Right renal cortex interstitium (tissue), 3 donors: ENCODE measurements at regions not wholly inside any gene's neighbourhood (a gene's known extent, or its start where the extent isn't known, plus 50 kb on each side); places are given as distances from the start of the nearest gene placed in this dataset.

Source experiments
- DNase-seq, 3 donors: peaks; one replicate each; pipeline ENCODE4 v3.0.0-alpha.2; 2013; ENCODE audit warnings: low read depth in 3 of 3, low spot score in 2 of 3

DNA sequence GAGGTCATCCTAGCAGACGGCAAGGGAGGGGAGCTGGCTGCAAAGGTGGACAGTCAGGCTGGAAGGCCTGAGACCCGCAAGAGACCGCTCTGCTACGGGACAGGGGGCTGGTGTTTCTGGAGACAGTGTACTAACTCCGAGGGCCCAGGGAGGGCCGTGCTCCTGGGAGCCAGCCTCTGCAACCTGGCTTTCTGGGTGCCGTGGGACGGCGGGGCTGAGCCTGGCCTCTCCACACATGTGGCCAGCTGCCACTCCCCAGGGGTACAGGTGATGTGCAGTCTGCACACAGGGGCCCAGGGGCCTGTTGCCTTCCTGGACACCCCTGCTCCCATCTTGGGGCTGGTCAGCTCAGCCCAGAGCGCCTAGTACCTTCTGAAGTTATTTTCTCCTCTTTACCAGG is 92.2 kb downstream of the MRPL36 start:
- DNase-seq: no peak

GRCh38 chr5:1706428-1706827 is 93.2 kb downstream of the MRPL36 start:
- DNase-seq: no peak

DNA sequence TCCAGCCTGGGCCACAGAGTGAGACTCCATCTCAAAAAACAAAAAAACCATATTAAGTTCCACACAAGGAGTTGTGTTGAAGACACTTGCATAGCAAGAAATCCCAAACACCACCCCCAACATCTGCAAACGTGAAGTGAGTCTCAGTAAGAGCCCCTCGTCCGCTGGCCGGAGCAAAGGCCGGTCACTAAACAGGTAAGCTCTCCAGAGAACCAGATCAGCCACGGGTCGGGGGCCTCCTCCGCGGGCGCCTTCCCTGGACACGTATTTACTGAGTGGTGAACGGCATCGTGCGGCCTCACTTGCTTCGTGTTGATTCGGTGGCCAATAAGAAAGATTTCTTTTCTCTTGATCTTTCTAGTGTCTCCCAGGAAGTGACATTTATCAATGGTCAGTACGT is 93.6 kb downstream of the MRPL36 start:
- no peak for DNase-seq

DNA sequence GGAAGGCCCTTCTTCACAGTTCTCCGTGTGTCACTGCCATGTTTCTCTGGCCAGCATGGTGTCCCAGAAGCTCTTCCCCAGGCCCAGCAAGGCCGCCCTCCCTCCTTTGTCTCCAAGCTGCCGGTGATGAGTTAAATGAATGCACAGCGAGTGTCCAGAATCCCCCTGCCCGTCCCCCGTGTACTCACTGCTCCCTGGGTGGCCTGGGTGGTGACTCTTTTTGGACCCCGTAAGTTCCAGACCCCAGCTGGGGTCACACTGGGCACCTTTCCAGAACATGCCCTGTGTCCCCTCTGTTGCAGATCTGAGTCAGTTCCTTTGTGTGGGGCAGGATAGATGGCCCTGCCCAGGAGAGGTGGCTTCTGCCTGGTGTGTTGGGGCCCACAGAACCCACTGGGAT is 95.0 kb downstream of the MRPL36 start:
- DNase-seq: no peak

DNA sequence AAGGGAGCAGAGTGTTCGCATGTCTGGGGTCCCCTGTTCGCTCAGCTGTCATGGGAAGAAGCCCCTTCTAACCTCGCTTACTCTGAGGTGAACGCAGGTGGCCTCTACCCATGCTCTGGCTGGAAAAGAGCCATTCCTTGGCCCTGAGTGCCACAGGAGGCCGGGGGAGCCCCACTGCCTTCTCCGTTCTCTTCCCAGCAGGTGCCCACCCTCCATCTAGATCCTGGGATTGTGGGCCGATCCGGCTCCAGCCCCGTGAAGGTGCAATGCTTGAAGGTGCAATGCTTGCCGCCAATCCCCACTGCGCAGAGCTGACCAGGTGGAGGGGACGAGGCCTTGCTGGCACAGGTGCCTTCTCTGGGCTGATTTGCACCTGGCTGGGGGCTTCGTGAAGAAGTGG is 95.4 kb downstream of the MRPL36 start:
- no peak for DNase-seq

GRCh38 chr5:1703352-1704050 is 96.1 kb downstream of the MRPL36 start:
- no peak for DNase-seq

DNA sequence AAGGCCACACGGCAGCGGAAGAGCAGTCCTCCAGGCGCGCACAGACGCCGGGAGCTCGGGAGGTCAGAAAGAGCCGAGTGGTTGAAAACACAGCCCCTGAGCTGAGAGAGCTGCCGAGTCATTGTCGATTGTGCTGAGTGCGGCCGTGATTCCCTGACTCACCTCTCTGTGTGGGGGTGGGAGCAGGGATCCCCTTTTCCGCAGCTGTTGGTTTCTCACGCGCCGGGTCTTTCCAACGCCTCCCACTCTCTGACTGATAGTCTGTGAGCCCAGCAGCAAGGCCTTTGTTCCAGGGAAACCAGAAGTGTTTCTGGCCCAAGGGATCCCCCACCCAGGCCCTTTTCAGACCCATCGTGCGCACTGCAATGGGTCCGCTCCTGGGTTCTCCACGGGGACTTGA is 97.3 kb downstream of the MRPL36 start:
- DNase-seq: no peak

GRCh38 chr5:1701884-1702283 is 97.8 kb downstream of the MRPL36 start:
- DNase-seq: no peak

- no peak for DNase-seq
Observed at GRCh38 chr5:1701216-1701864, 98.3 kb downstream of the MRPL36 start.

GRCh38 chr5:1699394-1699793 is 100.2 kb downstream of the MRPL36 start:
- no peak for DNase-seq

- no peak for DNase-seq
Observed at GRCh38 chr5:1698589-1699316, 100.9 kb downstream of the MRPL36 start.

DNA sequence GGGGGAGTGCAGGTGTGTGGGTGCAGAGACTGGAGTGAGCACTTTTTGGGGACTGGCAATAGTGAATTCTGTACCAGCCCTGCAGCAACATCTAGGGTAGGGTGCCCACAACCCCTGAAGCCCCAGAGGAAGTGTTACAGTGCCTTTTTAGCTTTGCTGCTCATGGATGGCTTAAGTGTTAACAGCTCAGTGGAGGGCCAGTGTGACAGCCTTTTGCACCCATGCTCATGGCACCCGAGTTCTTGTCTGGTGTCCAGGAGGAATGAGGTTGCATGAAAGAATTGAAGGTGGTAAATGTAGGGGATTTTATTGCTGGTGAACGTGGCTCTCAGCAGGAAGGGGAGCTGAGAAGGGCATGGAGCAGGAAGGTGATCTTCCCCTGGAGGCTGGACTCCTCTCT is 107.3 kb downstream of the MRPL36 start:
- no peak for DNase-seq

DNA sequence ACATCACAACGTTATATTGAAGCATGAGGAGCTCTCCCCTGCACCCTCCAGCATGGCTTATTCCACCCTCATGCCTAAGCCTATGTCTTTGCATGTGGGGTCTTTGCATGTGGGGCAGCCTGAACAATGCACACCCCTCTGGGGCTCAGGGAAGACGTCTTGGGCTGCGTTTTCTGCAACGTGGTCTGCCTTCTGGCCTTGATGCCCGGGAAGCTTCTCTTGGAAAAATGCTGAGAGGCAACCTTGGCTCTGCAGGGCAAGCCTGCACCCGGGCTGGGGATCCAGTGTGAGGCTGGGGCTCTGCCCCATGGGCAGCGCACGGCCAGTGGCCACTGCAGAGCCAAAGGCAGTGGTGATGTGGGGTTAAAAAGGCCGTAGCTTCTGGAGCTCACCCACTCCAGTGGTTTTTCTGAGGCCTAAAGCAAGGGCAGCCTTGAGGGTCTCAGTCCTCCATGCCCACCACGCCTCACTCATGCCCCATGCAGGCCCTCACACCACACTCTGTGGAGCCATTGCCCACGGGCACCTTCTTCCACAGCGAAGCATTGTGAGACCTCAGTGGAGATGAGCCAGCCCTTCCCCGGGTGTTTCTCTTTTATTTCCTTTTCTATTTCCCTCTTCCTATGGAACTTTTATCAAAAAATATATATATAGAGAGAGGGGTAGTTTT is 112.2 kb downstream of the MRPL36 start:
- no peak for DNase-seq

GRCh38 chr5:1686016-1686802 is 113.4 kb downstream of the MRPL36 start:
- DNase-seq: no peak

DNA sequence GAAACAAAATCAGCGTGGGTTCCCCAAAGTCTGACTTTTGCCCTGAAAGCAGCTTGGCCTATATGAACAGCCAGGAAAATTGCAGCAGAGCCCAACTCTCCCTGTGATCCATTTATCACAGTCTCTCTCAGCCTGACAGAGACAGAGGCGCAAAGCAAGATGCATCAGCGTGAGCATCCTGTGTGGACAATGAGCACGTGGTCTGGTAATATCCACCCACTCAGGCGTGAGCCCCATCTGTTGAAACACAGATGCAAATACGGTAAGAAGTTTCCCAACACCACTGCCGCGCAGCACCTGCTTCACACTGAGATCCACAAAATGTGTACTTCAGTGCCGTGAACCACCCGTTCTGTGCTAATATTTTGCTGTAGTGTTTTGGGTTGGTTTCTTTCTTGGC is 114.6 kb downstream of the MRPL36 start:
- no peak for DNase-seq

DNA sequence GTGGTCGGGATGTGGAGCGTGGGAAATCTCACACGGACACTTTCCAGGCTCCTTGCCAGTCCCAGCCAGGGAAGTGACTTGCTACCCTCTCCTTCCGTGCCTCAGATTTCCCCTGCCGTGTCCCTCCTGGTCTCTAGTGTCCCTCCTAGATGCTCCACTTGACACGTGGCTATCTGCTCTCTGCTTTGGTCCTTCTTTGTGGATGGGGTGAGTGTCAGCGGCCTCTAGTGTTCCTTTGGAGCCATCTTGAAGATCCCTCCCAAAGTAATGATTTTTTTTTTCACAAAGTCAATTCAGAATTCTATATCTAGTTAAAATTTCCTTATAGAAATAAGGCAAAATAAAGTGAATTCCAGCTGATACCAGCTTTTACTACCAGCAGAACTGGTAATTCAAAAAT is 117.7 kb downstream of the MRPL36 start:
- DNase-seq: no peak

GRCh38 chr5:1673042-1673677 is 126.5 kb downstream of the MRPL36 start:
- DNase-seq: no peak

DNA sequence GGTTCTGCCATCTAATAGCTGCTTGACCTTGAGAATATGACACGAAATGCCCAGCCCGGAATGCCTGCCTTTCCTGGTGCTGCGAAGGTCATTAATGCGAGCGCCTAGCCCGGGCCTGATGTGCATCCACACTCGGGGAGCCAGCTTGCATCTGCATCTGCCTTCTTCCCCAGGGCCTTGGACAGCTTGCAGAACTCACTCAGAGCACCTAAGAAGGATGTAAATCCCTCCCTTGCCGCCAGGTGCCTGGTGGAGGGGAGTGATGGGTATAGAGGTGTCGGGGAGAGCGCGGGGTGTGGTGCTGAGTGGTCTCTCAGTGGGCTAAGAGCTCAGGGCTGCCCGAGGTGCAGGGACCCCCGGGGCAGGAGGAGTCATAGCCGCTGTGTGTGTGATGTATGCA is 127.2 kb downstream of the MRPL36 start:
- no peak for DNase-seq

DNA sequence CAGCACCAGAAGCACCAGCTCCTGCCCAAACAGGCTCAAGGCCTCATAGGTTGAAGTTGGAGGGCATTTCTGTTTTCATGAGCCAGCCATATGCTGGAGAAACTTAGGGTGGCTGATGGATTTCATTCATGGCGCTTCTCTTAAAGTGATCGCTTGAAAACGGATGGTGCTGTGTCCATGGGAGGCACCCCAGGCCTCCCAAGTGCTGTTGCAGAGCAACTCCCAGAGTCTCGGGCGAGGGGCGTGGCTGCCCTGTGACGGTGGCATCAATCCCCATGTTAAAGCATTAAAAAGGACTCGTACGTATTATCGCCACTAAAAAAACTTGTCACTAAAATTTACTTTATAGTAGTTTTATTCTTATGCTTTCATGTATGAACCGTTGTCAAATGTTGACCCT is 128.3 kb downstream of the MRPL36 start:
- DNase-seq: no peak

DNA sequence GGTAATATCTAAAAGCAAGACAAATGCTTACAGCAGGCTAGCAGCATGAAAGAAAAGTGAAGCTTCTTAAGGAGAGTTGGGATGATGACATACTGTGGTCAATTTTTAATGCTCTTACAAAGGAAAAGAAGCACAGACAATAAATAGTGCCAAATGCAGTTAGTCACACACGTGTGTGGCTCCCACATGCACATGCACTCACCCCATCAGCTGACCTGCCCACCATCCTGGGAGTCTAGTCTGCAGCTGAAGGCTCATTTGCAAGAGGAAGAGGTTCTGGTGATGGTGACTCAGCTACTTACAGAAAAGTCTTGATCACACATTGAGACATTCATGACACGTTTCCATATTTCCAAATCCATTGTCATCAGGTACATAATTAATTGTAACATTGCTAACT is 129.3 kb downstream of the MRPL36 start:
- no peak for DNase-seq
